ENCODE measurements at regions not wholly inside any gene's neighbourhood (a gene's known extent, or its start where the extent isn't known, plus 50 kb on each side); places are given as distances from the start of the nearest gene placed in this dataset.

- POLR2A ChIA-PET = no interaction called here
- ATAC-seq (ENCODE audit: low read depth) (no peak), DNase-seq (no peak)
- Mint-ChIP-seq H3K36me3 (ENCODE audit: low read depth) (no peaks in the 10 kb centered on the region), H3K27me3 (no peaks in the 10 kb centered on the region), H3K9me3 (no peaks in the 10 kb centered on the region), H3K27ac (no peak overlapping the region), H3K4me3 (no peak overlapping the region), H3K4me1 (peaks cover 15% of the 10 kb centered on the region)
- CTCF ChIA-PET = interaction anchor here (0.9 to 1.5 kb wide), 4 partner anchors 421 to 1637 kb away, joined by 3 read pairs; no protein-coding TSS in a partner anchor
- no peak for TF ChIP-seq CTCF (IDR thresholded peaks at IDR 0.05)
- intact Hi-C loops (cut with micrococcal nuclease) = no loop called here
Observed at GRCh38 chr6:145212813-145213212, 522.5 kb downstream of the EPM2A start.

- POLR2A ChIA-PET = no interaction called here
- no peak overlapping the region for H3K27ac Mint-ChIP-seq
- H3K4me3 Mint-ChIP-seq = no peak overlapping the region
- DNase-seq = no peak
- no peaks in the 10 kb centered on the region for H3K9me3 Mint-ChIP-seq
- peaks cover 15% of the 10 kb centered on the region for H3K4me1 Mint-ChIP-seq
- intact Hi-C loops (cut with micrococcal nuclease) = loop anchor here (1.0 kb wide), 2 partner anchors 628 to 1638 kb away; no protein-coding TSS in a partner anchor
- no peaks in the 10 kb centered on the region for H3K27me3 Mint-ChIP-seq
- H3K36me3 Mint-ChIP-seq (ENCODE audit: low read depth) = no peaks in the 10 kb centered on the region
- CTCF ChIA-PET = interaction anchor here (1.5 kb wide), 1 partner anchor 420 kb away, joined by 3 read pairs; no protein-coding TSS in a partner anchor
- no peak for ATAC-seq (ENCODE audit: low read depth)
- no peak for TF ChIP-seq CTCF (IDR thresholded peaks at IDR 0.05)
Observed at GRCh38 chr6:145213614-145214013, 521.7 kb downstream of the EPM2A start.

- ATAC-seq (ENCODE audit: low read depth) (no peak), DNase-seq (no peak)
- Mint-ChIP-seq H3K36me3 (ENCODE audit: low read depth) (no peaks in the 10 kb centered on the region), H3K9me3 (no peaks in the 10 kb centered on the region), H3K4me3 (no peak overlapping the region), H3K27ac (no peak overlapping the region), H3K4me1 (peaks cover 15% of the 10 kb centered on the region), H3K27me3 (no peaks in the 10 kb centered on the region)
- CTCF ChIA-PET = interaction anchor here (1.5 kb wide), 1 partner anchor 419 kb away, joined by 3 read pairs; no protein-coding TSS in a partner anchor
- TF ChIP-seq CTCF (IDR thresholded peaks at IDR 0.05) = no peak
- intact Hi-C loops (cut with micrococcal nuclease) = loop anchor here (1.0 kb wide), 2 partner anchors 629 to 1639 kb away; no protein-coding TSS in a partner anchor
- POLR2A ChIA-PET = no interaction called here
Observed at GRCh38 chr6:145214570-145214969, 520.8 kb downstream of the EPM2A start.

- Mint-ChIP-seq H3K36me3 (ENCODE audit: low read depth) (no peaks in the 10 kb centered on the region), H3K4me1 (no peaks in the 10 kb centered on the region), H3K9me3 (peaks cover 2% of the 10 kb centered on the region), H3K27me3 (no peaks in the 10 kb centered on the region), H3K4me3 (no peak overlapping the region), H3K27ac (no peak overlapping the region)
- ChIA-PET POLR2A (no interaction called here), CTCF (no interaction called here)
- TF ChIP-seq CTCF (IDR thresholded peaks at IDR 0.05) = no peak
- intact Hi-C loops (cut with micrococcal nuclease) = no loop called here
- ATAC-seq (ENCODE audit: low read depth) = no peak
- DNase-seq = no peak
Observed at GRCh38 chr6:145224450-145224849, 510.9 kb downstream of the EPM2A start.

GRCh38 chr6:145225500-145225899 is 509.8 kb downstream of the EPM2A start:
- H3K4me3 Mint-ChIP-seq = no peak overlapping the region
- peaks cover under 1% of the 10 kb centered on the region for H3K9me3 Mint-ChIP-seq
- no peak for ATAC-seq (ENCODE audit: low read depth)
- no peaks in the 10 kb centered on the region for H3K27me3 Mint-ChIP-seq
- POLR2A ChIA-PET = no interaction called here
- no peak for TF ChIP-seq CTCF (IDR thresholded peaks at IDR 0.05)
- CTCF ChIA-PET = no interaction called here
- no peak overlapping the region for H3K27ac Mint-ChIP-seq
- no peaks in the 10 kb centered on the region for H3K36me3 Mint-ChIP-seq (ENCODE audit: low read depth)
- H3K4me1 Mint-ChIP-seq = no peaks in the 10 kb centered on the region
- DNase-seq = no peak
- intact Hi-C loops (cut with micrococcal nuclease) = no loop called here
